ENCODE measurements at regions not wholly inside any gene's neighbourhood (a gene's known extent, or its start where the extent isn't known, plus 50 kb on each side); places are given as distances from the start of the nearest gene placed in this dataset.

- no peak overlapping the region for H3K4me3 ChIP-seq
- no peak for DNase-seq (ENCODE audit: low spot score in 2 of 2)
- no peaks in the 10 kb centered on the region for H3K36me3 ChIP-seq
- TF ChIP-seq EP300 (IDR thresholded peaks at IDR 0.05) (no peak), POLR2A (IDR thresholded peaks at IDR 0.05) (no peak)
- TF ChIP-seq, protein P1, sequence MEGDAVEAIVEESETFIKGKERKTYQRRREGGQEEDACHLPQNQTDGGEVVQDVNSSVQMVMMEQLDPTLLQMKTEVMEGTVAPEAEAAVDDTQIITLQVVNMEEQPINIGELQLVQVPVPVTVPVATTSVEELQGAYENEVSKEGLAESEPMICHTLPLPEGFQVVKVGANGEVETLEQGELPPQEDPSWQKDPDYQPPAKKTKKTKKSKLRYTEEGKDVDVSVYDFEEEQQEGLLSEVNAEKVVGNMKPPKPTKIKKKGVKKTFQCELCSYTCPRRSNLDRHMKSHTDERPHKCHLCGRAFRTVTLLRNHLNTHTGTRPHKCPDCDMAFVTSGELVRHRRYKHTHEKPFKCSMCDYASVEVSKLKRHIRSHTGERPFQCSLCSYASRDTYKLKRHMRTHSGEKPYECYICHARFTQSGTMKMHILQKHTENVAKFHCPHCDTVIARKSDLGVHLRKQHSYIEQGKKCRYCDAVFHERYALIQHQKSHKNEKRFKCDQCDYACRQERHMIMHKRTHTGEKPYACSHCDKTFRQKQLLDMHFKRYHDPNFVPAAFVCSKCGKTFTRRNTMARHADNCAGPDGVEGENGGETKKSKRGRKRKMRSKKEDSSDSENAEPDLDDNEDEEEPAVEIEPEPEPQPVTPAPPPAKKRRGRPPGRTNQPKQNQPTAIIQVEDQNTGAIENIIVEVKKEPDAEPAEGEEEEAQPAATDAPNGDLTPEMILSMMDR (IDR thresholded peaks at IDR 0.05), result no peak
- no peaks in the 10 kb centered on the region for H3K4me1 ChIP-seq
- no peak overlapping the region for H3K27ac ChIP-seq
- no peaks in the 10 kb centered on the region for H3K27me3 ChIP-seq
- no peaks in the 10 kb centered on the region for H3K9me3 ChIP-seq
Observed at GRCh38 chr3:25945366-25945765, 155.5 kb downstream of the OXSM start.

GRCh38 chr3:25945836-25946235 lies 155.9 kb downstream of the OXSM start:
- TF ChIP-seq EP300 (IDR thresholded peaks at IDR 0.05) (no peak), POLR2A (IDR thresholded peaks at IDR 0.05) (no peak)
- TF ChIP-seq, protein P1 (IDR thresholded peaks at IDR 0.05), result no peak
- 81 to 83% methylated on average over 1 of the region's 1 CpG for WGBS, 2 donors
- H3K27ac ChIP-seq, result no peak overlapping the region

DNA sequence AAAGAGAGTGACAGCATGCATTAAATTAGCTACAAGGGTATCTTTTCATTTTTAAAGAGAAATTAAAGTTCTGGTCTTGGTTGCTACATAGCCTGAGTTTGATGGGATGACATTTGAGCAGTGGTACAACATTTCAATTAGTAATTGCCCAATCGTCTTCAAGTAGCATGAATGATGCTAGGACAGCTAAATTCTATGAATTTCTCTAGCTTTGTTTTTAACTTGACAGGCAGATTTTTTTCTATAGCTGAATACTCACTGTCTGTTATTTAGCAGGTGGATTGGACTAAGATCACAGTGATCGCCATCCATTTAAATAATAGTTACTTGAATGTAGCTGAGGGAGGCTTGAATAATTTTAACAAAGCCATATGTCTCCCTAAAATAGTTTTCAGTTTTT lies 162.2 kb downstream of the OXSM start:
- no peak overlapping the region for H3K4me3 ChIP-seq
- 73 to 77% methylated on average over 2 of the region's 2 CpGs for WGBS, 2 donors

More at GRCh38 chr3:25945836-25946235, 155.9 kb downstream of the OXSM start:
- Histone ChIP-seq H3K9me3 (no peaks in the 10 kb centered on the region), H3K4me3 (no peak overlapping the region), H3K4me1 (no peaks in the 10 kb centered on the region), H3K27me3 (no peaks in the 10 kb centered on the region), H3K36me3 (no peaks in the 10 kb centered on the region)
- no peak for DNase-seq (ENCODE audit: low spot score in 2 of 2)

GRCh38 chr3:25957026-25957425 lies 167.1 kb downstream of the OXSM start:
- Histone ChIP-seq H3K27me3 (no peaks in the 10 kb centered on the region), H3K36me3 (no peaks in the 10 kb centered on the region), H3K27ac (no peak overlapping the region), H3K4me1 (no peaks in the 10 kb centered on the region), H3K9me3 (no peaks in the 10 kb centered on the region), H3K4me3 (no peak overlapping the region)
- DNase-seq (ENCODE audit: low spot score in 2 of 2), result no peak
- TF ChIP-seq, protein P1 (IDR thresholded peaks at IDR 0.05), result no peak

More for the DNA sequence above, 162.2 kb downstream of the OXSM start:
- no peaks in the 10 kb centered on the region for H3K27me3 ChIP-seq
- H3K9me3 ChIP-seq, result no peaks in the 10 kb centered on the region
- TF ChIP-seq POLR2A (IDR thresholded peaks at IDR 0.05) (no peak), EP300 (IDR thresholded peaks at IDR 0.05) (no peak)
- TF ChIP-seq, protein P1 (IDR thresholded peaks at IDR 0.05), result no peak
- DNase-seq (ENCODE audit: low spot score in 2 of 2), result no peak
- H3K36me3 ChIP-seq, result no peaks in the 10 kb centered on the region
- H3K27ac ChIP-seq, result no peak overlapping the region
- no peaks in the 10 kb centered on the region for H3K4me1 ChIP-seq

GRCh38 chr3:25960776-25961175 lies 170.9 kb downstream of the OXSM start:
- TF ChIP-seq, protein P1 (IDR thresholded peaks at IDR 0.05), result no peak
- no peak for TF ChIP-seq EP300 (IDR thresholded peaks at IDR 0.05)
- no peak for TF ChIP-seq POLR2A (IDR thresholded peaks at IDR 0.05)
- H3K4me3 ChIP-seq, result no peak overlapping the region
- H3K27ac ChIP-seq, result no peak overlapping the region
- H3K36me3 ChIP-seq, result no peaks in the 10 kb centered on the region
- no peaks in the 10 kb centered on the region for H3K9me3 ChIP-seq
- WGBS, 2 donors, result 92 to 100% methylated on average over 1 of the region's 1 CpG
- H3K27me3 ChIP-seq, result no peaks in the 10 kb centered on the region
- no peaks in the 10 kb centered on the region for H3K4me1 ChIP-seq
- DNase-seq (ENCODE audit: low spot score in 2 of 2), result no peak

Measured in tibial nerve (tissue), 4 donors.